AG10803 (cell line): ENCODE measurements at regions not wholly inside any gene's neighbourhood (a gene's known extent, or its start where the extent isn't known, plus 50 kb on each side); places are given as distances from the start of the nearest gene placed in this dataset.

ENCODE experiments used
- DNase-seq: peaks from one replicate; pipeline ENCODE4 v3.0.0; 2010; ENCODE audit warnings: low read depth
- H3K4me3 ChIP-seq: 2 replicates; pipeline ENCODE4 v1.5.1; 2011; ENCODE audit warnings: mild to moderate bottlenecking, low read length, control low read depth
- TF ChIP-seq, protein P1 (sequence below): conservative IDR thresholded peaks from 2 replicates; pipeline ENCODE4 v1.5.1; 2011; ENCODE audit warnings: mild to moderate bottlenecking, low read length, control low read depth, inconsistent platforms

GRCh38 chr11:110951037-110951949 lies 239.1 kb upstream of the ARHGAP20 start:
- no peak overlapping the region for H3K4me3 ChIP-seq
- DNase-seq: no peak
- TF ChIP-seq, protein P1, sequence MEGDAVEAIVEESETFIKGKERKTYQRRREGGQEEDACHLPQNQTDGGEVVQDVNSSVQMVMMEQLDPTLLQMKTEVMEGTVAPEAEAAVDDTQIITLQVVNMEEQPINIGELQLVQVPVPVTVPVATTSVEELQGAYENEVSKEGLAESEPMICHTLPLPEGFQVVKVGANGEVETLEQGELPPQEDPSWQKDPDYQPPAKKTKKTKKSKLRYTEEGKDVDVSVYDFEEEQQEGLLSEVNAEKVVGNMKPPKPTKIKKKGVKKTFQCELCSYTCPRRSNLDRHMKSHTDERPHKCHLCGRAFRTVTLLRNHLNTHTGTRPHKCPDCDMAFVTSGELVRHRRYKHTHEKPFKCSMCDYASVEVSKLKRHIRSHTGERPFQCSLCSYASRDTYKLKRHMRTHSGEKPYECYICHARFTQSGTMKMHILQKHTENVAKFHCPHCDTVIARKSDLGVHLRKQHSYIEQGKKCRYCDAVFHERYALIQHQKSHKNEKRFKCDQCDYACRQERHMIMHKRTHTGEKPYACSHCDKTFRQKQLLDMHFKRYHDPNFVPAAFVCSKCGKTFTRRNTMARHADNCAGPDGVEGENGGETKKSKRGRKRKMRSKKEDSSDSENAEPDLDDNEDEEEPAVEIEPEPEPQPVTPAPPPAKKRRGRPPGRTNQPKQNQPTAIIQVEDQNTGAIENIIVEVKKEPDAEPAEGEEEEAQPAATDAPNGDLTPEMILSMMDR: no peak

GRCh38 chr11:110948112-110948511 lies 235.9 kb upstream of the ARHGAP20 start:
- TF ChIP-seq, protein P1: no peak
- H3K4me3 ChIP-seq: no peak overlapping the region
- peak; percentile 17 for DNase-seq

DNA sequence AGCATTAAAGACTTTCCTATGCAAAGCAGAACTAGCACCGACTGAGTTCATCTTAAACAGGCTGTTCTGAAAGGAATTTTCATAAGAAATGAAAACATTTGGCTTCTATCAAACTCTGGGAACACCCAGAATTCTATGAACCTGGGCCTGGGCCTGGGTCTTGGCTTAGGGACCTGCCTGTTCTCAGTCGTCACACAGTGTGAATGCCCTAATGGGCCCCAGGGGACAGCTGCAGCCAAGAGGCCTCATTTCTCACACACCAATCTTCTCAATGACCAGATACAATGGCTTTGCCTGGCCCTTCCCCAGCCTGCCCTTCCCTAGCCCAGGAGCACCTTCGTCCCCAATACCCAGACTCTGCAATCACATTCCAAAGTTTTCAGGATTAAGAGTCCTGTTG lies 234.9 kb upstream of the ARHGAP20 start:
- no peak for DNase-seq
- no peak overlapping the region for H3K4me3 ChIP-seq
- TF ChIP-seq, protein P1: no peak

DNA sequence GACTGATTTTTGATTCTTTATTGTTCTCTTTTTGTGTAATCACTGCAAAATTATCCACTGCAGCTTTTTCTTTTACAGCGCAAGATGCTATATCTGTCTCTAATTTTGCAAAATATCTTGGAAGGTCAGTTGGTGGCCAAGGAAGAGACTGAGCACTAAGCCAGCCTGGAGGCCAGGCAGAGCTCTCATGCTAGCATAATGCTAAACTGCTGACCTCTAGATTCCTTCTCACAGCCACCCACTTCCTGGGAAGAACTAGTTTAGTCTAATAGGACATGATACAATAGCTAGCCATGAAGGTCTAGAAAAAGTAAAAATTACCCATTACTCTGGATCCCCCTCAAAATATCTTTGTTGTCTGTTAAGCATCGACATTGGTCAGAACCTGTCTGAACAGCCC lies 227.2 kb upstream of the ARHGAP20 start:
- no peak overlapping the region for H3K4me3 ChIP-seq
- DNase-seq: no peak
- TF ChIP-seq, protein P1: no peak

DNA sequence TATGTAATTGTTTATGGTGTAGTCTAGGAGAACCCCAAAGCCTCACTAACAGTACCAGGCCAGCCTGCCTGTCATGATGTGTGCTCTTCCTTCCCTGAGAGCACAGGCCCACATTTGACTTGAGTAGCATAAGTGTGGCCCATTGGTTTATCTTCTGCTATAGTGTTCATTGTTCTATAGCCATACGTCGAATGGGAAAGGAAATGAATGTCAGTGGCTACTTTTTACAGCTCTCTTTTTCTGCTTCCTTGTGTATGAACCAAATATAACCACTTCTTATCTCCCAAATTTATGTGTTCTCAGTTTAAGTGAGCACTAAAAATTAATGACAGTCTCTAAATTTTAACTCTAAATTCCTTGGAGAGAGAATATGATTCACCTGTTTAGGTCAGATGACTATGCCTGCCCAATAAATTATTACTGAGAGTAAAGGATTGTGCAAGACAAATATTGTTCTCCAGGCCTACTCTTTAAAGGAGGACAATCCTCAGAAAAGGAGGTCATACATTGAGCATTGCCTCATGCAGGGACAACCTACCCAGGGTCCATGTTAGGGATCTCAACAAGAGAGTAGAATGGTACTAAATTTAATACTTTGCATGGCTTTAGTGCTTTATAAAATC lies 222.9 kb upstream of the ARHGAP20 start:
- DNase-seq: no peak
- TF ChIP-seq, protein P1: no peak
- no peak overlapping the region for H3K4me3 ChIP-seq

DNA sequence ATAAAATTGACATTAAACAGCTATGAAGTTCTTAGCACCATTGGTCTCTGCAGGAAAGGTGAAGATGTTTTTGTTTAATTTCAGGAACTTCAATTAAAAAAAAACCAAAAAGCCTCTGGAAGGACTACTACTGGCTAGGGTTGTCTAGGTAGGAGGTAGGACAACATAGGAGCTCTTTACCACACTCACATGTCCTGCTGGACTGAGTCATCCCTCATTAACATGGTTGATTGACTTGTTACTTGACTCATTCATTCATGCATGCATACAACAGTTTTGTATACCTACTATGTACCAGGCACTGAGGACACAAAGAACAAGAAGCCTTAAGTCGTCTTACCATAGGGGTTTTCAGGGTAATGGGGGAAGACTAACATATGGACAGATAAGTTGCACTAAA lies 216.9 kb upstream of the ARHGAP20 start:
- DNase-seq: no peak
- TF ChIP-seq, protein P1: no peak
- H3K4me3 ChIP-seq: no peak overlapping the region

DNA sequence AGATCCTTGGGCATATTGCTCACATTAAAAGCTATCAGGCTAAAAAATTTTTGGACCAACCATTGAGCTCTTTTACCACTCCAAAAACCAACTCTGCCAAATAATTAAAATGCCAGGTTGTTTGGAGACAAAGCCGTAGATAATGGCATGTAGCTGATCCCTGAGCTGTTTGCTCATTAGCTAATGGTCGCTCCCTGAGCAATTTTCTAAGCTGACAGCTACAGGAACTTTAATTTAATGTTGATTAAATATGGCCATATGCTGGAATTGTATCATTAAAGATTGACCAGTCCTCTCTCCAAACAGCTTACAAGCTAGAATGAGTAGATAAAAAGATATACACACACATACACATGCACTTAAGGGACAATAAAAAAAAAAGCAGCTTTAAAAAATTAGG lies 216.2 kb upstream of the ARHGAP20 start:
- DNase-seq: no peak
- TF ChIP-seq, protein P1: no peak
- no peak overlapping the region for H3K4me3 ChIP-seq
